IgD-negative memory B cell (primary cell): ENCODE measurements at regions not wholly inside any gene's neighbourhood (a gene's known extent, or its start where the extent isn't known, plus 50 kb on each side); places are given as distances from the start of the nearest gene placed in this dataset.

Experiments used
- H3K27ac Mint-ChIP-seq, 3 donors: one replicate each; pipeline ENCODE4 v1.8.0; 2020 to 2022; ENCODE audit warnings: mild to moderate bottlenecking in 3 of 3, mixed read lengths in 3 of 3, moderate library complexity in 1 of 3
- H3K27me3 Mint-ChIP-seq: one replicate; pipeline ENCODE4 v1.8.0; 2021; ENCODE audit warnings: mixed read lengths
- H3K36me3 Mint-ChIP-seq: one replicate; pipeline ENCODE4 v1.8.0; 2020; ENCODE audit warnings: mild to moderate bottlenecking, mixed read lengths
- H3K4me1 Mint-ChIP-seq, 3 donors: one replicate each; pipeline ENCODE4 v1.8.0; 2020 to 2022; ENCODE audit warnings: mixed read lengths in 3 of 3, mild to moderate bottlenecking in 1 of 3
- H3K4me3 Mint-ChIP-seq, 4 donors: one replicate each; pipeline ENCODE4 v1.8.0; 2020 to 2022; ENCODE audit warnings: mild to moderate bottlenecking in 4 of 4, mixed read lengths in 4 of 4, moderate library complexity in 3 of 4
- H3K9me3 Mint-ChIP-seq, 3 donors: one replicate each; pipeline ENCODE4 v1.8.0; 2020 to 2021; ENCODE audit warnings: mixed read lengths in 3 of 3, mild to moderate bottlenecking in 1 of 3

DNA sequence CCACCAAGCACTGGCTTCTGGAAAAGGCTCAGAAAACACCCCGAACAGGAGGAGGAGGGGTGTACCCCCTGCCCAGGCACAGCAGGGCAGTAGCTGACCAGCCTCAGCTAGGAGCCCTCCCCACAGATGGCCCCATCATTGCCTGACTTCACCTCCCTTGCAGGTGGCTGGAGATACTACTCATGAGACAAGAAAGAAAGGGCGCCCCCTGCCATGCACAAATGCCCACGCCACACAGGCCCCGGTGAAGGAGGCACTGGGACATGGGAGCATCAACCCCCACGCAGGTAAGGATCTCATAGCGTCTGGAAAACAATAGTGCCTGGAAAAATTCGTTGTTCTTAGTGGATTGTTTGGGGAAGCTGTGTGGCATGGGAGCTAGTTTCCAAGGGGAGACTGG is 240.6 kb downstream of the TFCP2L1 start:
- H3K36me3 Mint-ChIP-seq, result no peaks in the 10 kb centered on the region
- H3K4me3 Mint-ChIP-seq, result no peak overlapping the region
- no peak overlapping the region for H3K27ac Mint-ChIP-seq
- peaks cover 0 to 2% (median 0%) of the 10 kb centered on the region in 3 donors for H3K9me3 Mint-ChIP-seq
- no peaks in the 10 kb centered on the region for H3K4me1 Mint-ChIP-seq
- H3K27me3 Mint-ChIP-seq, result peaks cover 6% of the 10 kb centered on the region

DNA sequence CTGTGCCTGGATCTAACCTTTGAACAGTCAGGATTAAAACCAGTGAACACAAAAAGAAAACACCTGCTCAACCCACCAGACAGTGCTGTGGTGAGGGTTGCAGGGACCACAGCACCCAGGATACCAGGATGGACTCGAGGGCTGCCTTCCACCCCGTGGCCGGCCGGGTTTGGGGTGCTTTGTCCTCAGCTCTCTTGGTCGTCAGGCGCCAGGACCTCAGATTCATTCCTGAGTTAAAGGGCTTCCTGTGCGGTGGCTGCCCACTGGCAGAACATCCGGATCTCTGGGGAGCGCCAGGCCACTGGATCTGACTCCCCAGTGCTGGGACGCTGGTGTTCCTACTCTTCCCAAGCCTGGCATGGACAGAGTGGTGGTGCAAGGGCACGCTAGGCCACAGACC is 239.8 kb downstream of the TFCP2L1 start:
- Mint-ChIP-seq H3K9me3 (peaks cover 0 to 1% (median 0%) of the 10 kb centered on the region in 3 donors), H3K4me1 (no peaks in the 10 kb centered on the region), H3K27me3 (peaks cover 3% of the 10 kb centered on the region), H3K27ac (no peak overlapping the region), H3K36me3 (no peaks in the 10 kb centered on the region), H3K4me3 (no peak overlapping the region)

DNA sequence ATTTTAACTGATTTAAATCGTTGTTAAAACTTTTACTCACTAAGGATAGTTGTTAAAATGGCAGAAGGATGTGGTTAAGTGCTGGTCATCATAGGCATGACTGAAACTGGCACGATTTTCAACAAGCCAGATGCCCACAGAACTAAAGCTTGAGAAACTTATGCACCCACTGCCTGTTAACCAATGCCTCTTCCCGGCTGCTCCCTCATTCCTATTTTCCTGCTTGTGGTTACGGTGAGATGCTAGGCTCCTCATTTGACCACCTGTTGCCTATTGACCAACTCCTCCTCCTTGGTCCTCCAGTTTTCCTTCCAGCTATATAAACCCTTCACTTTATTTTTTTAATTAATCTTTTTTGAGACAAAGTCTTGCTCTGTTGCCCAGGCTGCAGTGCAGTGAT is 238.7 kb downstream of the TFCP2L1 start:
- no peaks in the 10 kb centered on the region for H3K4me1 Mint-ChIP-seq
- H3K36me3 Mint-ChIP-seq, result no peaks in the 10 kb centered on the region
- peaks cover 2% of the 10 kb centered on the region for H3K27me3 Mint-ChIP-seq
- H3K4me3 Mint-ChIP-seq, result no peak overlapping the region
- H3K9me3 Mint-ChIP-seq, result no peaks in the 10 kb centered on the region
- H3K27ac Mint-ChIP-seq, result no peak overlapping the region

DNA sequence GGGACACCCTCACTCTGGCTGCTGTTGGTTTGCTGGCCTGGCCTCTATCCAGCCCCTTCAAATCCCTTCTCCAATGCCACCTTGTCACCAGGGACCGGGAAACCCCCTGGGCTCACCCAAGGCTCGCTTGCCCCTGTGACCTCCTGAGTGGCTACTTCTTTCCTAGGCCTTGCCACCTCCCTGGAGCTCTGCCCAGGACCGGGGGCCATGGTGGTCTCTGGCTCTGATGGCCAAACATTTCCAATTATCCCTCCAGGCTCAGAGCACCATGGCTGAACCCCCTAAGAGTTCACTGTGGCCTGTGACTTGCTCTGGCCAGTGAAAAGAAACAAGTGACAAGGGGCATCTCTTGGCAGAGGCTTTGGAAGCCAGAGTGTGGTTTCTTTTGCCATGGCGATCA is 237.6 kb downstream of the TFCP2L1 start:
- Mint-ChIP-seq H3K9me3 (no peaks in the 10 kb centered on the region), H3K27me3 (peaks cover 1% of the 10 kb centered on the region), H3K27ac (no peak overlapping the region), H3K4me1 (no peaks in the 10 kb centered on the region), H3K4me3 (no peak overlapping the region), H3K36me3 (no peaks in the 10 kb centered on the region)

DNA sequence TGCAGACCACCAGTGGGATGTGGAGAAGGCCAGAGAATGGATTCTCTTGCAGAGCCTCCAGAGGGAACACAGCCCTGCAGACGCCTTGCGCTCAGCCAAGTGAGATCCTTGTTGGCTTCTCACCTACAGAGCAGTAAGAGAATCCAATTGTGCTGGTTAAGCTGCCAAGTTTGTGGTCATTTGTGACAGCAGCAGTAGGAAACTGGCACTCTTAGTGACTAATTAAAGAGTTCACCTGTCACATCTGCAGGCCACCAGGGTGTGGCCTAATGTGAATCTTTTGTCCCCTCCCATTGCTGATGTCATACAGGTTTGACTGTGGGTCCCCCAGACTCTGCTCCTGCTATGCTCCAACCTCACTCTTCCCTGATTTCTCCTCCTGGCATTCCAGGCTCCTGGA is 235.9 kb downstream of the TFCP2L1 start:
- Mint-ChIP-seq H3K4me3 (no peak overlapping the region), H3K36me3 (no peaks in the 10 kb centered on the region), H3K27me3 (peaks cover 1% of the 10 kb centered on the region), H3K4me1 (no peaks in the 10 kb centered on the region), H3K27ac (no peak overlapping the region), H3K9me3 (no peaks in the 10 kb centered on the region)

DNA sequence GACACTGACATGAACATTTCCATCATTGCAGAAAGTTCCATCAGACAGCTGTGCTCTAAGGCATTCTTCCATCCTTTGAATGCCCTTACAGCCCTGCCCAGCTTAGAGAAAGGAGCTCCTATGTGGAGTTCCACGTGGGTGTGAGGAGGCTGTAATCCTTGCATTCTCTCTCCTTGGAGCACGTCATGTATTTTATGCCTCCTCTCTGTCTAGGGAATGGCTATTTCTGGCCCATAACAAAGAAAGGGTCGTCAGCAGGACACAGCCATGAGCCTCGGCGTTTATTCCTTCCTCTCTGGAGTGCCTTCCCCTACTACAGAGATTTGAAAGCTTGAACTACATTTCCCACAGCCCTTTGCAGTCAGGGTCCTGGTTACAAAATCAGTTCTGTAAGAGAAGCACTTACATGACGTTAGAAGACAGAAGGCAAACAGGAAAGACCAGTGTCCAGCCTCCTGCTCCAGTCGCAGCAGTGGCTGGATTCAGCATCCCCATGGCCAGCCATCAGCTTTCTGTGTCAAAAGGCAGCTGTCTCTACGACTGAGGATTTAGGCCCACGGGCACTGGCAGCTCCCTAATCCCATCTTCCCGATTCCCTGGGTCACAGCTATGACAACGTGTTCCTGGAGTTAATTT is 234.9 kb downstream of the TFCP2L1 start:
- Mint-ChIP-seq H3K4me1 (no peaks in the 10 kb centered on the region), H3K9me3 (no peaks in the 10 kb centered on the region), H3K27me3 (peaks cover 1% of the 10 kb centered on the region), H3K27ac (no peak overlapping the region), H3K36me3 (no peaks in the 10 kb centered on the region), H3K4me3 (no peak overlapping the region)

DNA sequence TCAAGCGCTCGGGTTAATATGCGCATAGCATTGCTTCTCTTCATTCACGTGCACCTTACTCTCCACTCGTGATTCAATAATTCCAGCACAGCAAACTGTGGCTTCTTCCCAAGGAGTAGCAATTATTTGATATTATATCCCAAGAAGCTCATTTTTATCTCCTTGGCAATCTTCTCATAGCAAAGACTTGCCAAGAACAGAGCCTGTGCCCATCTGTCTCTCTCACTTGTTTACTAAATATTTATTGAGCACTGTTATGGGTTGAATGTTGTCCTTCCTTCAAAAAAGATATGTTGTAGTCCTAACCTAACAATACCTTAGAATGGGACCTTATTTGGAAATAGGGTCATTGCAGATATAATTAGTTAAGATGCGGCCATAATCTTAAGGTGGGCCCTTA is 233.7 kb downstream of the TFCP2L1 start:
- H3K9me3 Mint-ChIP-seq, result no peaks in the 10 kb centered on the region
- H3K36me3 Mint-ChIP-seq, result no peaks in the 10 kb centered on the region
- peaks cover 1% of the 10 kb centered on the region for H3K27me3 Mint-ChIP-seq
- H3K4me1 Mint-ChIP-seq, result no peaks in the 10 kb centered on the region
- no peak overlapping the region for H3K27ac Mint-ChIP-seq
- peak overlapping the region in 1 of 4 donors; percentile 41 for H3K4me3 Mint-ChIP-seq

DNA sequence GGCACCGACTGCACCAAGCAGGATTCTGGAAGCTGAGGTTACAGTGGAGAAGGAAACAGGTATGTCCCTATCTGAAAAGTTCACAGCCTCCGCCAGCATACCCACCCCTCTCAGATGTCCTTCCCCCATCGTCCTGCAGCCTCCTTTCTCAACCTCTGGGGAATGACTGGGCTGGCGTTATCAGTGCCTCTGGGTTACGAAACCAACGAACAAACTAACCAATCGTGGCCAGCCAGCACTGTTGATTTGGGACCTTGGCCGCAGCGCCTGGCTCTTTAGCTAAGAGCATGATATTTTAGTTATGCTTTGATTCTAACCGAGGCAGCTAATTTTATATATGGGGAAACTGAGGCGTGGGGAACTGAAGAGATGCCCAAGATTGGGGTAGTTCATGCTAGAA is 233.0 kb downstream of the TFCP2L1 start:
- Mint-ChIP-seq H3K27me3 (peaks cover 1% of the 10 kb centered on the region), H3K27ac (no peak overlapping the region), H3K4me3 (no peak overlapping the region), H3K9me3 (no peaks in the 10 kb centered on the region), H3K4me1 (no peaks in the 10 kb centered on the region), H3K36me3 (no peaks in the 10 kb centered on the region)

DNA sequence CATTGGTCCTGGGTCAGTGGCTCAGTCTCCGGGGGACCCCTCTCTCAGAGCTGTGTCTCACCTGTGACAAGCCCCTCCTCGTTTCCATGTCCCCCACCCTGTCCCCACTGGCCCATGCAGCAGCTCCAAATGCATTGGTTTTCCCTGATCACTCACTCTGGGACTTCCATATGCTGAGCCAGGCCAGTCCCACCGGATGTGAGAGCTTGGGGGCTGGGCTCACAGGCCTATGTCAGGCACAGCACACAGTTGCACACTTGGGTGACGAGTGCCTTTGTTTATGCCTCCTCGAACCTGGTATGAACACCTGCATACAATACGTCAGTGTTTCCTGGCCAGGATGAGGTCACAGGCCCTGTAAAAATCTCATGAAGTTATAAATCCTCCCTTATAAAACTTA is 232.5 kb downstream of the TFCP2L1 start:
- H3K4me3 Mint-ChIP-seq, result no peak overlapping the region
- H3K4me1 Mint-ChIP-seq, result no peaks in the 10 kb centered on the region
- no peaks in the 10 kb centered on the region for H3K9me3 Mint-ChIP-seq
- H3K36me3 Mint-ChIP-seq, result no peaks in the 10 kb centered on the region
- H3K27ac Mint-ChIP-seq, result no peak overlapping the region
- peaks cover 1% of the 10 kb centered on the region for H3K27me3 Mint-ChIP-seq

DNA sequence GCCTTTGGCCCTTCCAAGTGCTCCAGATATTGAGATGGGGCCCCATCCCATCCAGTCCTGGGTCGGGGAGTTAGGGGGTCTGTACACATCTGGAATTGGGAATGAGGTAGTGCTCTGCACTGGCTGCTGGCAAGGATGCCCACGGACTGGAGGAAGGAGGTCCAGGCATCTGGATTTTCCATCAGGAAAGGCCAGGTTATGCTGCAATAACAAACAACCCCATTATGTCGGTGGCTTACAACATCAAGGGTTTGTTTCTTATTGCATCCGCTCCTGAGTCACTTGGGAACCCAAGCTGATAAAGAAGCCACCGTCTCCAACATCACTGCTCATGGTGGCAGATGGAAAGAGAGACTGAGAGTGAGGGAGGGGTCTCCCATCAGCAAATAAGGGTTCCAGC is 229.9 kb downstream of the TFCP2L1 start:
- Mint-ChIP-seq H3K27me3 (peaks cover 1% of the 10 kb centered on the region), H3K9me3 (no peaks in the 10 kb centered on the region), H3K4me1 (no peaks in the 10 kb centered on the region), H3K4me3 (no peak overlapping the region), H3K36me3 (no peaks in the 10 kb centered on the region), H3K27ac (no peak overlapping the region)

DNA sequence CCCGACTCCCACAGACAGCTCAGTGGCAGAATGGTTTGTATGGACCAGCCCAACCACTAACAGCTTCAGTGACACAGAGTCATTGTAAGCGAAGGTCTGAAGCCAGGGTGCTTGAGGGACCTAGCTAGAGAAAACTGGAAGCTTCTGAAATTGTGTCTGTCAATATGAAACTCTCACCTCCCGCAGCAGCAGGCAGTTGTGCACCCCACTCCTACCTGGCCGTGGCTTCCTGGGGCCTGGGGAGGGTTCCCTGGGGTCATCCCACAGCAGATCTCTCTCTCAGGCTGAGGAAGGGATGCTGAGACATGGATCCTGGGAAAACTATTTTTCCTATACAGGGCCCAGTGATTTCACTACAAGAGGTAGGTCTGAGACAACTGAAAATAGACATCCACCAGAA is 229.5 kb downstream of the TFCP2L1 start:
- no peaks in the 10 kb centered on the region for H3K9me3 Mint-ChIP-seq
- no peak overlapping the region for H3K27ac Mint-ChIP-seq
- no peaks in the 10 kb centered on the region for H3K36me3 Mint-ChIP-seq
- H3K27me3 Mint-ChIP-seq, result peaks cover 1% of the 10 kb centered on the region
- no peak overlapping the region for H3K4me3 Mint-ChIP-seq
- no peaks in the 10 kb centered on the region for H3K4me1 Mint-ChIP-seq

DNA sequence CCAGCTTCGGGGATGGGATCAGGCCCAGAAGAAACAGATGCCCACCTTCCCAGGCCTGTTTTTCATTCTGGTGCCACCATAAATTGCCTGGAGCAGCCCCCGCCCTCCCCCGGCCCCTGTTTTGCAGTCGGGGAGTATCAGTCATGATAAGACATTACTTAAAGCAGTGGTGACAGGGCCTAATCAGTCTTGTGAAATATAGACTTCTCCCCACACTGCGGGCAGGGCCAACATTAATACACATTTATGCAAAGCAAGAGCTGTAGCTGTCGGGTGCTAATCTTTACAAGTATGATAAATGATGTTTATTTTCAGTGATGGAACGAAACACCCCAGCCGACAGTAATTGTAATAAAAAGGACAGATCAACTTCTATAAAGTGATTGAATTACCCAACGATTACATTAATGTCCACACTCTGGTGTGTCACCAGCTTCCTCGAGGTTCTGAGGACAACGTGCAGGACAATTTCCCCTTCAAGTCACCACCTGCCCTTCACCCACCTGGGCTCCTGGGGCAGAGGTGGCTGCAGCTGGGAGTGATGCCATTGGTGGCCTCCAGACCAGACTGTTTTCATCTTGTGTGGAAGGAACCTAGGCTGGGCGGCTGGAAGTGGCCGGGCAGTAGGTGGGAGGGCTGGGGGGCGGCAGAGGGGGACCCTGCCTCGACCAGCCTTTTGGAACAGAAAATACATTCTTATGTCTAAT is 226.0 kb downstream of the TFCP2L1 start:
- no peaks in the 10 kb centered on the region for H3K9me3 Mint-ChIP-seq
- H3K27me3 Mint-ChIP-seq, result peaks cover 3% of the 10 kb centered on the region
- no peak overlapping the region for H3K27ac Mint-ChIP-seq
- no peaks in the 10 kb centered on the region for H3K4me1 Mint-ChIP-seq
- no peak overlapping the region for H3K4me3 Mint-ChIP-seq
- no peaks in the 10 kb centered on the region for H3K36me3 Mint-ChIP-seq

DNA sequence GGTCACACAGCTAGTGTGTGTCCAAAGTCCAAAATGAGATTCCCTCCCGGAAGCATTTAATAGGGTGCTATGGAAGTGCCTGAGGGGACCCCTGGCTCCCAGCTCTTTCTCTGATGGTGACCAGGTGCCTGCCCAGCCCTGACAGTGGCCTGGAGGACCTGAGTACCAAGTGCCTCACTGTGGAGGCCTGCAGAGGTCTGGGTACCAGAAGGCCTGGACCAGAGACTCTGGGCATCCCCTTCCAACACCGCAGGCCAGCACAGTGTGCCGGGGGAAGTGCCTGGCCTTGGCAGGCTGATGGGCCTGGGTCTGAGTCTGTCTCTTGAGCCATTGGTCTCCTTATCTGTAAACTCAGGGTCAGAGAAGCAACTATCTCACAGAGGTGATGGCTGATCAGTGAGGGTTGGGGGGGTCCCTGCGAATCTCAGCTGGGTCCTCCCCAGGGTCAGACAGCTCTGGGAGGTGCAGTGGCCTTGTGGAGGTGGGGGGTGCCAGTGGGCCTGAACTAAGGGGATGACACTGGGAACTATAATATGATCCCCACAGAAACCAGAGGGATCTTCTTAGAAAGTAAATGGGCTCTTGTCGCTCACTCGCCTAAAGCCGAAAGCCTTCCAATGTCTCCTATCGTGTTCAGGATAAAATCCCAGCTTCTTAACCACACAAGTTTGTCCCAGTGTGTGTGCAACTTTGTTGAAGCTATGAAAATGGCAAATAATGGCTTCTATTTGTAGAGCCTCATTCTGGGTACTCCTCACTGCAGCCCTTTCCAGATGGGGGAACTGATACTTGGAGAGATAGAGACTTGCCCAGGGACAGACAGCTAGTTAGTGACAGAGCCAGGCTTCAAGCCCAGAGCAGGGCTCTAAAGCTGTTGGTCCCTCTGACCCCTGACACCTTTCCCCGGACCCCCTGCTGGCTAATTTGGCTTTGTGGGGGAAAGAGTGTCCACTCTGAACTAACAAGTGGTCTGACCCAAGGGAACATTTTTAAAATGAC is 225.1 kb downstream of the TFCP2L1 start:
- H3K4me3 Mint-ChIP-seq, result no peak overlapping the region
- no peaks in the 10 kb centered on the region for H3K36me3 Mint-ChIP-seq
- H3K9me3 Mint-ChIP-seq, result no peaks in the 10 kb centered on the region
- no peak overlapping the region for H3K27ac Mint-ChIP-seq
- peaks cover 3% of the 10 kb centered on the region for H3K27me3 Mint-ChIP-seq
- no peaks in the 10 kb centered on the region for H3K4me1 Mint-ChIP-seq

DNA sequence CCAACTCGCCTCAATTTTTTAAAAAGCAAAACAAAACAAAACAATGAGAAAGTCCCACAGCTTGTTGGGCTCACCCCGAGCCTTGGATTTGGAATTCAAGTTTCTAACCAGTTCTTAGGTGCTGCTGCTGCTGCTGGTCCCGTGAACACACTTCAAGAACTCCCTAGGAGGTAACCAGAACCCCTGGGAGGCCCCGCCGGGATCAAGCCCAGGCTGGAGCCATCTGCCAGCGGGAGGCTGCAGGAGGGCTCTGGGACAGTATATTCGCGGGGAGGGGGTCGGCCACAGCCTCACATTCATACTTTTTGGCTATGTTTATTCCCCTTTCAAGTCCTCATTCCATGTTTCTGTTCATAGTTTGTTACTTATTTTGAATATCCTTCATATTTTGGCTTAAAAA is 223.4 kb downstream of the TFCP2L1 start:
- Mint-ChIP-seq H3K4me3 (no peak overlapping the region), H3K27me3 (peaks cover 3% of the 10 kb centered on the region), H3K36me3 (no peaks in the 10 kb centered on the region), H3K4me1 (no peaks in the 10 kb centered on the region), H3K27ac (no peak overlapping the region), H3K9me3 (no peaks in the 10 kb centered on the region)

DNA sequence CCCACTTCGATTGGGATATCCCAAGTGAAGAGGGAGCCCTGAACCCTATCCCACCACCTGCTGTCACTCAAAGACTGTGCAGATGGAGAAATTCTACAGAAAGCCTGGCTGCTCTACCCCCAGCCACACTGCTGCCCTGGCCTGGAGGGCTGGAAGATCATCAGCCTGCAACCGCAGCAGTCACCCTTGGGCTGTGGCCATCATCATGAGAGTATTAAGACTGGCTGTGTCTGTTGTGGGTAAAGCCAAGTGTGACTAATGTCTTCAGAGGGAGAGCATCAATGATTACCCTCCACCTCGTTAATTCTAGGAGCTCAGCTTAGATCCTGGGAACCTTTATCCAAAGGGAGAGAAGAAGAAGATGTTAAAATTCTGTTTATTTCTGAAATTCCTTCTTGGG is 221.5 kb downstream of the TFCP2L1 start:
- peaks cover 0 to 1% (median 0%) of the 10 kb centered on the region in 3 donors for H3K4me1 Mint-ChIP-seq
- H3K27ac Mint-ChIP-seq, result no peak overlapping the region
- no peaks in the 10 kb centered on the region for H3K9me3 Mint-ChIP-seq
- H3K27me3 Mint-ChIP-seq, result peaks cover 2% of the 10 kb centered on the region
- H3K4me3 Mint-ChIP-seq, result no peak overlapping the region
- H3K36me3 Mint-ChIP-seq, result no peaks in the 10 kb centered on the region
